SK-N-SH (cell line): ENCODE measurements at regions not wholly inside any gene's neighbourhood (a gene's known extent, or its start where the extent isn't known, plus 50 kb on each side); places are given as distances from the start of the nearest gene placed in this dataset.

ENCODE experiments used
- CTCF ChIA-PET: fragments of 300-600, 350-600 bp; formaldehyde crosslinking; extraction: SDS; loops from one replicate; lab custom pipeline; 2021; lab: Yijun Ruan, JAX
- POLR2A ChIA-PET: fragments of 350-600 bp; sonication (Branson Sonifier 250); formaldehyde crosslinking; extraction: SDS; loops from one replicate; lab custom pipeline; 2020; ENCODE audit warnings: antibody characterized with exemption, inconsistent platforms; lab: Yijun Ruan, JAX
- DNase-seq: peaks from one replicate; pipeline ENCODE4 v3.0.0; 2012
- H2AFZ ChIP-seq: fragments of 200-600 bp; sonication (generic); 2 replicates; pipeline ENCODE4 v1.8.1; 2016; ENCODE audit warnings: antibody characterized with exemption, mild to moderate bottlenecking, low read depth
- H3F3A ChIP-seq: fragments of 200-600 bp; sonication (generic); replicated peaks from 2 replicates; pipeline ENCODE3; 2016; ENCODE audit warnings: antibody characterized with exemption, mild to moderate bottlenecking; ENCODE audit not compliant: insufficient read depth
- H3K27ac ChIP-seq, 2 experiments: fragments of 200-500 bp in 1 of 2; fragments of 200-600 bp in 1 of 2; sonication (Bioruptor generic) in 1 of 2; sonication (generic), shearing (Covaris generic) in 1 of 2; 2 replicates each; pipeline versions ENCODE4 v1.5.1 to v1.6.1; 2014 to 2016; ENCODE audit warnings: low read depth in 2 of 2, inconsistent platforms in 1 of 2, low read length in 1 of 2, mild to moderate bottlenecking in 1 of 2, mixed read lengths in 1 of 2
- H3K27me3 ChIP-seq: fragments of 200-600 bp; sonication (generic), shearing (Covaris generic); 2 replicates; pipeline ENCODE4 v1.6.1; 2016; ENCODE audit warnings: mixed run types; ENCODE audit not compliant: insufficient read depth
- H3K36me3 ChIP-seq, 2 experiments: fragments of 200-500 bp in 1 of 2; fragments of 200-600 bp in 1 of 2; sonication (Bioruptor generic) in 1 of 2; sonication (generic) in 1 of 2; replicated peaks in 1 of 2; 2 replicates each; pipeline versions ENCODE3 to v1.5.1; 2014 to 2016; ENCODE audit warnings: low read length in 1 of 2, mild to moderate bottlenecking in 1 of 2; ENCODE audit not compliant: insufficient read depth in 2 of 2, control insufficient read depth in 1 of 2
- H3K4me1 ChIP-seq, 2 experiments: fragments of 200-500 bp in 1 of 2; fragments of 200-600 bp in 1 of 2; sonication (Bioruptor generic) in 1 of 2; sonication (generic), shearing (Covaris generic) in 1 of 2; 2 replicates each; pipeline versions ENCODE4 v1.5.1 to v1.6.1; 2014 to 2016; ENCODE audit warnings: low read depth in 1 of 2, low read length in 1 of 2, mixed run types in 1 of 2; ENCODE audit not compliant: insufficient read depth in 2 of 2, control insufficient read depth in 1 of 2
- H3K4me2 ChIP-seq: fragments of 200-600 bp; sonication (generic), shearing (Covaris generic); 2 replicates; pipeline ENCODE4 v1.6.1; 2017; ENCODE audit warnings: mixed run types
- H3K4me3 ChIP-seq, 2 experiments: fragments of 200-500 bp in 1 of 2; fragments of 200-600 bp in 1 of 2; sonication (Bioruptor generic) in 1 of 2; sonication (generic), shearing (Covaris generic) in 1 of 2; 2 replicates each; pipeline versions ENCODE4 v1.5.1 to v1.8.1; 2014 to 2016; ENCODE audit warnings: low read depth in 2 of 2, inconsistent platforms in 1 of 2, low read length in 1 of 2, mild to moderate bottlenecking in 1 of 2, mixed read lengths in 1 of 2, moderate library complexity in 1 of 2
- H3K79me2 ChIP-seq: fragments of 200-600 bp; sonication (generic); 2 replicates; pipeline ENCODE4 v1.8.1; 2017; ENCODE audit warnings: mild to moderate bottlenecking; ENCODE audit not compliant: insufficient read depth
- H3K9ac ChIP-seq: fragments of 200-600 bp; sonication (generic); 2 replicates; pipeline ENCODE4 v1.6.1; 2017; ENCODE audit warnings: mixed run types
- H3K9me2 ChIP-seq: fragments of 200-600 bp; sonication (generic); 2 replicates; pipeline ENCODE4 v1.6.1; 2017; ENCODE audit warnings: mixed run types
- H3K9me3 ChIP-seq: fragments of 200-600 bp; sonication (generic); 2 replicates; pipeline ENCODE4 v1.6.1; 2017; ENCODE audit warnings: mixed run types, mild to moderate bottlenecking, moderate library complexity
- H4K20me1 ChIP-seq: fragments of 200-600 bp; sonication (generic); 2 replicates; pipeline ENCODE4 v1.6.1; 2017; ENCODE audit warnings: mild to moderate bottlenecking, mixed run types; ENCODE audit not compliant: insufficient read depth
- FOXJ3 ChIP-seq: sonication (generic); formaldehyde crosslinking; IDR thresholded peaks from 2 replicates; pipeline ENCODE4 v1.5.1; 2020; ENCODE audit warnings: mild to moderate bottlenecking, missing genetic modification reagents
- GABPA ChIP-seq: IDR thresholded peaks from 2 replicates; pipeline ENCODE4 v1.4.0; 2012; ENCODE audit warnings: low read depth, mild to moderate bottlenecking
- IRF3 ChIP-seq: fragments of 150-350 bp; IDR thresholded peaks from 2 replicates; pipeline ENCODE4 v1.6.1; 2016; ENCODE audit warnings: mild to moderate bottlenecking, low read depth, low read length
- NFIC ChIP-seq: IDR thresholded peaks from 2 replicates; pipeline ENCODE4 v1.4.0; 2012; ENCODE audit warnings: borderline replicate concordance
- POLR2AphosphoS5 ChIP-seq: IDR thresholded peaks from 2 replicates; pipeline ENCODE4 v1.6.1; 2012; ENCODE audit warnings: low read depth, low read length
- RCOR1 ChIP-seq: fragments of 150-350 bp; IDR thresholded peaks from 2 replicates; pipeline ENCODE4 v1.6.1; 2017; ENCODE audit warnings: antibody characterized with exemption, low read length
- RFX5 ChIP-seq: IDR thresholded peaks from 2 replicates; pipeline ENCODE4 v1.6.1; 2012; ENCODE audit warnings: mild to moderate bottlenecking, improper control_type of control experiment, low read length
- SMC3 ChIP-seq: IDR thresholded peaks from 2 replicates; pipeline ENCODE4 v1.6.1; 2012; ENCODE audit warnings: low read depth, low read length, improper control_type of control experiment
- TEAD4 ChIP-seq: IDR thresholded peaks from 2 replicates; pipeline ENCODE4 v1.4.0; 2012; ENCODE audit warnings: mild to moderate bottlenecking, borderline replicate concordance; ENCODE audit not compliant: insufficient read depth
- USF1 ChIP-seq: IDR thresholded peaks from 2 replicates; pipeline ENCODE4 v1.4.0; 2012; ENCODE audit warnings: low read depth, borderline replicate concordance
- WGBS: methylation state at CpG from one replicate; pipeline ENCODE4 v1.1.6; 2017; ENCODE audit warnings: low lambda C conversion rate; 5-methylcytosine and 5-hydroxymethylcytosine counted together
- TF ChIP-seq, protein P1 (sequence below): IDR thresholded peaks from 2 replicates; pipeline ENCODE4 v1.4.0; 2012; ENCODE audit warnings: low read depth, borderline replicate concordance

GRCh38 chr3:153599685-153600084 lies 437.7 kb downstream of the RAP2B start (continued):
- TF ChIP-seq POLR2AphosphoS5 = no peak

GRCh38 chr3:153600896-153601295 lies 438.9 kb downstream of the RAP2B start:
- no peaks in the 10 kb centered on the region; the same call in 1 of the 2 replicates for H3K27me3 ChIP-seq
- no peak overlapping the region for H2AFZ ChIP-seq
- H3K4me3 ChIP-seq = no peak overlapping the region
- no peaks in the 10 kb centered on the region for H4K20me1 ChIP-seq
- H3K36me3 ChIP-seq = no peaks in the 10 kb centered on the region
- no peaks in the 10 kb centered on the region for H3F3A ChIP-seq
- H3K79me2 ChIP-seq = no peaks in the 10 kb centered on the region
- no peaks in the 10 kb centered on the region for H3K9me3 ChIP-seq
- ChIA-PET POLR2A (no interaction called here), CTCF (no interaction called here)
- H3K4me1 ChIP-seq = no peaks in the 10 kb centered on the region; a peak in 1 of 4 replicates
- DNase-seq = no peak
- H3K27ac ChIP-seq = no peak overlapping the region
- H3K4me2 ChIP-seq = no peak overlapping the region
- WGBS = 30% methylated on average over 2 of the region's 2 CpGs
- no peak for TF ChIP-seq FOXJ3 (CRISPR knock-in tag)
- TF ChIP-seq, protein P1, sequence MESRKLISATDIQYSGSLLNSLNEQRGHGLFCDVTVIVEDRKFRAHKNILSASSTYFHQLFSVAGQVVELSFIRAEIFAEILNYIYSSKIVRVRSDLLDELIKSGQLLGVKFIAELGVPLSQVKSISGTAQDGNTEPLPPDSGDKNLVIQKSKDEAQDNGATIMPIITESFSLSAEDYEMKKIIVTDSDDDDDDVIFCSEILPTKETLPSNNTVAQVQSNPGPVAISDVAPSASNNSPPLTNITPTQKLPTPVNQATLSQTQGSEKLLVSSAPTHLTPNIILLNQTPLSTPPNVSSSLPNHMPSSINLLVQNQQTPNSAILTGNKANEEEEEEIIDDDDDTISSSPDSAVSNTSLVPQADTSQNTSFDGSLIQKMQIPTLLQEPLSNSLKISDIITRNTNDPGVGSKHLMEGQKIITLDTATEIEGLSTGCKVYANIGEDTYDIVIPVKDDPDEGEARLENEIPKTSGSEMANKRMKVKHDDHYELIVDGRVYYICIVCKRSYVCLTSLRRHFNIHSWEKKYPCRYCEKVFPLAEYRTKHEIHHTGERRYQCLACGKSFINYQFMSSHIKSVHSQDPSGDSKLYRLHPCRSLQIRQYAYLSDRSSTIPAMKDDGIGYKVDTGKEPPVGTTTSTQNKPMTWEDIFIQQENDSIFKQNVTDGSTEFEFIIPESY = no peak
- no peak for TF ChIP-seq RFX5
- no peak for TF ChIP-seq USF1
- TF ChIP-seq IRF3 = no peak
- TF ChIP-seq TEAD4 = no peak
- TF ChIP-seq GABPA = no peak
- H3K9me2 ChIP-seq = no peaks in the 10 kb centered on the region
- H3K9ac ChIP-seq = no peak overlapping the region

DNA sequence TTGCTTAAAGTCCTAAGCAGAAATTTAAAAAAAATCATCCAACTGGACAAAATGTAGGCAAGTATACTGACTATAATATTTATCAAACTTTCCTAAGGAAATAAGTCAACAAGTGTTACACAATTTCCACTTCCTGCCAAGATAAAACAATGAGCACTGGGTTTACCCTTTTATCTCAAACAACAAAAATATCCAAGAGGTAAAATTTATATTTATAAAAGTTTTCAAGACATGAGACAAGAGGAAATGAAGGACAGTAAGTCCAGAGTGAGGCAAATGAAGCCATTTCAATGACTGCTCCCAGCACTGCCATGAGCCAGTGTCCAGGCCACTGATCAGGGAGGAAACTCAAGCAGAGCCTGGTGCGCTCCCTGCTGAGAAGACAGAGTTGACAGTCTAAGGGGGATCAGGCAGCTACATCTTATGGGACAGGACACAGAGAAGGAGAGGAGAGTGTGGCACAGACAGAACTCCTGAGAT lies 439.4 kb downstream of the RAP2B start:
- ChIA-PET POLR2A (no interaction called here), CTCF (no interaction called here)
- H4K20me1 ChIP-seq = no peaks in the 10 kb centered on the region
- DNase-seq = no peak
- no peak overlapping the region for H3K4me2 ChIP-seq
- no peaks in the 10 kb centered on the region for H3F3A ChIP-seq
- H3K27me3 ChIP-seq = no peaks in the 10 kb centered on the region; the same call in 1 of the 2 replicates
- no peak for TF ChIP-seq USF1
- TF ChIP-seq NFIC = no peak
- TF ChIP-seq SMC3 = no peak
- TF ChIP-seq RCOR1 = no peak
- no peak for TF ChIP-seq POLR2AphosphoS5
- no peaks in the 10 kb centered on the region for H3K9me2 ChIP-seq
- WGBS = 22% methylated on average over 1 of the region's 1 CpG
- no peak overlapping the region for H3K27ac ChIP-seq
- no peaks in the 10 kb centered on the region for H3K36me3 ChIP-seq
- H3K9me3 ChIP-seq = no peaks in the 10 kb centered on the region
- H3K79me2 ChIP-seq = no peaks in the 10 kb centered on the region
- no peak overlapping the region for H3K9ac ChIP-seq
- H3K4me3 ChIP-seq = no peak overlapping the region
- H2AFZ ChIP-seq = no peak overlapping the region
- no peaks in the 10 kb centered on the region; a peak in 1 of 4 replicates for H3K4me1 ChIP-seq
